CD14-positive monocyte (primary cell): ENCODE measurements at regions not wholly inside any gene's neighbourhood (a gene's known extent, or its start where the extent isn't known, plus 50 kb on each side); places are given as distances from the start of the nearest gene placed in this dataset.

ENCODE experiments used
- DNase-seq, 3 donors: peaks; one replicate each; pipeline ENCODE4 v3.0.0-alpha.2; 2011 to 2022
- H2AFZ ChIP-seq: 2 replicates; pipeline ENCODE4 v1.6.0; 2012; ENCODE audit warnings: mild to moderate bottlenecking, low read depth, low read length, inconsistent platforms; ENCODE audit not compliant: insufficient read depth, poor library complexity, severe bottlenecking
- H3K27ac ChIP-seq, 2 donors: 1 replicate in 1 of 2; 2 replicates in 1 of 2; pipeline ENCODE4 v1.5.1; 2012 to 2013; ENCODE audit warnings: low read length in 2 of 2, control low read depth in 1 of 2, inconsistent platforms in 1 of 2, low read depth in 1 of 2, mild to moderate bottlenecking in 1 of 2
- H3K27me3 ChIP-seq, 2 donors: one replicate each; pipeline versions ENCODE4 v1.6.0 to v1.6.1; 2011 to 2013; ENCODE audit warnings: low read length in 2 of 2; ENCODE audit not compliant: control insufficient read depth in 2 of 2, insufficient read depth in 2 of 2
- H3K36me3 ChIP-seq, 2 donors: replicated peaks in 1 of 2; 1 replicate in 1 of 2; 2 replicates in 1 of 2; pipeline versions ENCODE4 v1.5.1 to v1.6.1; 2012 to 2013; ENCODE audit warnings: low read length in 2 of 2, control low read depth in 1 of 2, inconsistent platforms in 1 of 2, mild to moderate bottlenecking in 1 of 2; ENCODE audit not compliant: insufficient read depth in 2 of 2, control insufficient read depth in 1 of 2
- H3K4me1 ChIP-seq, 2 donors: 1 replicate in 1 of 2; 2 replicates in 1 of 2; pipeline versions ENCODE4 v1.5.1 to v1.6.1; 2012 to 2013; ENCODE audit warnings: low read length in 2 of 2, control low read depth in 1 of 2, inconsistent platforms in 1 of 2, mild to moderate bottlenecking in 1 of 2, moderate library complexity in 1 of 2; ENCODE audit not compliant: insufficient read depth in 2 of 2, control insufficient read depth in 1 of 2
- H3K4me2 ChIP-seq: replicated peaks from 2 replicates; pipeline ENCODE3; 2012; ENCODE audit warnings: low read length, moderate library complexity, mild to moderate bottlenecking; ENCODE audit not compliant: poor library complexity, severe bottlenecking; ENCODE audit errors: extremely low read depth
- H3K4me3 ChIP-seq, 3 experiments: fragments of 200-600 bp in 1 of 3; sonication (generic) in 1 of 3; replicated peaks in 1 of 3; 1 replicate in 2 of 3; 2 replicates in 1 of 3; pipeline ENCODE4 v1.5.1; 2011 to 2013; ENCODE audit warnings: low read length in 3 of 3, mild to moderate bottlenecking in 3 of 3, control low read depth in 2 of 3, low read depth in 2 of 3, inconsistent platforms in 1 of 3, moderate library complexity in 1 of 3
- H3K79me2 ChIP-seq: 2 replicates; pipeline ENCODE4 v1.6.0; 2012; ENCODE audit warnings: mild to moderate bottlenecking, control low read depth, inconsistent platforms, low read length, moderate library complexity; ENCODE audit not compliant: insufficient read depth
- H3K9ac ChIP-seq: 2 replicates; pipeline ENCODE4 v1.6.0; 2017; ENCODE audit warnings: low read length, mild to moderate bottlenecking; ENCODE audit not compliant: insufficient read depth, poor library complexity, severe bottlenecking
- H3K9me3 ChIP-seq, 2 donors: replicated peaks in 1 of 2; 1 replicate in 1 of 2; 2 replicates in 1 of 2; pipeline versions ENCODE4 v1.5.1 to v1.6.1; 2012 to 2013; ENCODE audit warnings: low read length in 2 of 2, control low read depth in 1 of 2; ENCODE audit not compliant: control insufficient read depth in 1 of 2, insufficient read depth in 1 of 2
- H4K20me1 ChIP-seq: 2 replicates; pipeline ENCODE4 v1.6.0; 2012; ENCODE audit warnings: mild to moderate bottlenecking, low read length, control low read depth, moderate library complexity; ENCODE audit not compliant: insufficient read depth
- H3K27ac Mint-ChIP-seq, 7 donors: one replicate each; pipeline ENCODE4 v1.8.0; 2020; ENCODE audit warnings: mild to moderate bottlenecking in 7 of 7, mixed read lengths in 7 of 7, moderate library complexity in 6 of 7, inconsistent platforms in 2 of 7
- H3K27me3 Mint-ChIP-seq, 3 donors: one replicate each; pipeline ENCODE4 v1.8.0; 2021 to 2022; ENCODE audit warnings: low read depth in 3 of 3, mild to moderate bottlenecking in 3 of 3, mixed read lengths in 3 of 3, moderate library complexity in 3 of 3, inconsistent platforms in 1 of 3
- H3K36me3 Mint-ChIP-seq, 2 donors: one replicate each; pipeline ENCODE4 v1.8.0; 2020; ENCODE audit warnings: mixed read lengths in 2 of 2, inconsistent platforms in 1 of 2, mild to moderate bottlenecking in 1 of 2
- H3K4me1 Mint-ChIP-seq: one replicate; pipeline ENCODE4 v1.8.0; 2020; ENCODE audit warnings: mild to moderate bottlenecking, mixed read lengths
- H3K4me3 Mint-ChIP-seq, 2 donors: one replicate each; pipeline ENCODE4 v1.8.0; 2020; ENCODE audit warnings: mild to moderate bottlenecking in 2 of 2, mixed read lengths in 2 of 2, moderate library complexity in 1 of 2
- H3K9me3 Mint-ChIP-seq, 7 donors: one replicate each; pipeline ENCODE4 v1.8.0; 2020 to 2022; ENCODE audit warnings: mixed read lengths in 7 of 7, mild to moderate bottlenecking in 6 of 7, moderate library complexity in 6 of 7, inconsistent platforms in 2 of 7
- WGBS: methylation state at CpG from one replicate; pipeline ENCODE4 v1.1.5; 2013; ENCODE audit warnings: missing lambda C conversion rate; ENCODE audit not compliant: insufficient coverage; 5-methylcytosine and 5-hydroxymethylcytosine counted together
- intact Hi-C, 2 donors: fragments of 100-400 bp; cut with micrococcal nuclease; formaldehyde crosslinking; loops; one replicate each; pipeline versions ENCODE4 v1.15.0 to v1.15.1; 2023
- TF ChIP-seq, protein P1 (sequence below): fragments of 200-600 bp; IDR thresholded peaks from one replicate; pipeline ENCODE4 v1.8.0; 2022; ENCODE audit warnings: antibody characterized with exemption, mild to moderate bottlenecking

DNA sequence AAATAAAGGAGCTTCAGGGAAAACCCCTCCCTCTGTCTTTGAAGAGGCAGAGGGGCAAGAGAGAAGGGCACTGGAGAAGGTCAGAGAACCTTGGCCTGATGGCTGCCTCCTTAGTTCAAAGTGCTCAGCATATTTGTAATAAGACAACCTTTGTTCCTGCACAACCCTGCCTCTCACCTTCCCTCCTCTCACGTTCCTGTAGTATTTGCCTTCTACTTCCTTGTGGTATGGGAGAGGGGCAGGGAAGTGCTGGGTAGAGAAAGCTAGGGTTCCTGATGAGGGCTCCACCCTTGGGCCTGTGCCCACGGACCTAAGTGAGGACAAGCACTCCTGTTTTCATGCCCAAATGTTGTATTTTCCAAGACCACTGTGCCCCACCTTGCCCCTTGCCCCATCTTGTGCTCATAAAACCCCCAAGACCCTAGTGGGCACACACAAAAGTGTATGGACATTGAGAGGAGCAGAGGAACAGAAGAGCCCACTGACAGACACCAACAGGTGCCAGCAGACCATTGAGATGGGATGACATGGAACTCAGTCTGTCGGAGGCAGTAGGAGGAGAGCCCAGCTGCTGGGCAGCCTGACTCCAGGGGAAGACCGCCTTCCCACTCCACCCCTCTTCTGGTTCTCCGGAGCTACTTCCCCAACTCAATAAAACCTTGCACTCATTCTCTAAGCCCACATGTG lies 261.5 kb upstream of the CCDC196 start:
- Histone ChIP-seq H4K20me1 (no peaks in the 10 kb centered on the region), H3K4me3 (no peak overlapping the region), H2AFZ (no peak overlapping the region), H3K4me1 (no peaks in the 10 kb centered on the region), H3K9ac (no peak overlapping the region), H3K9me3 (peaks cover 0 to under 1% of the 10 kb centered on the region in 2 donors), H3K79me2 (no peaks in the 10 kb centered on the region), H3K4me2 (no peak overlapping the region), H3K36me3 (no peaks in the 10 kb centered on the region), H3K27ac (no peak overlapping the region), H3K27me3 (no peaks in the 10 kb centered on the region)
- DNase-seq, result no peak
- 100% methylated on average over 1 of the region's 5 CpGs for WGBS
- no peaks in the 10 kb centered on the region for H3K27me3 Mint-ChIP-seq
- TF ChIP-seq, protein P1, sequence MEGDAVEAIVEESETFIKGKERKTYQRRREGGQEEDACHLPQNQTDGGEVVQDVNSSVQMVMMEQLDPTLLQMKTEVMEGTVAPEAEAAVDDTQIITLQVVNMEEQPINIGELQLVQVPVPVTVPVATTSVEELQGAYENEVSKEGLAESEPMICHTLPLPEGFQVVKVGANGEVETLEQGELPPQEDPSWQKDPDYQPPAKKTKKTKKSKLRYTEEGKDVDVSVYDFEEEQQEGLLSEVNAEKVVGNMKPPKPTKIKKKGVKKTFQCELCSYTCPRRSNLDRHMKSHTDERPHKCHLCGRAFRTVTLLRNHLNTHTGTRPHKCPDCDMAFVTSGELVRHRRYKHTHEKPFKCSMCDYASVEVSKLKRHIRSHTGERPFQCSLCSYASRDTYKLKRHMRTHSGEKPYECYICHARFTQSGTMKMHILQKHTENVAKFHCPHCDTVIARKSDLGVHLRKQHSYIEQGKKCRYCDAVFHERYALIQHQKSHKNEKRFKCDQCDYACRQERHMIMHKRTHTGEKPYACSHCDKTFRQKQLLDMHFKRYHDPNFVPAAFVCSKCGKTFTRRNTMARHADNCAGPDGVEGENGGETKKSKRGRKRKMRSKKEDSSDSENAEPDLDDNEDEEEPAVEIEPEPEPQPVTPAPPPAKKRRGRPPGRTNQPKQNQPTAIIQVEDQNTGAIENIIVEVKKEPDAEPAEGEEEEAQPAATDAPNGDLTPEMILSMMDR, result no peak
- peaks cover 5 to 22% (median 9%) of the 10 kb centered on the region in 7 donors for H3K9me3 Mint-ChIP-seq
- intact Hi-C loops, result no loop called here
- H3K27ac Mint-ChIP-seq, result no peak overlapping the region
- H3K4me1 Mint-ChIP-seq, result no peaks in the 10 kb centered on the region
- no peak overlapping the region for H3K4me3 Mint-ChIP-seq
- no peaks in the 10 kb centered on the region for H3K36me3 Mint-ChIP-seq

DNA sequence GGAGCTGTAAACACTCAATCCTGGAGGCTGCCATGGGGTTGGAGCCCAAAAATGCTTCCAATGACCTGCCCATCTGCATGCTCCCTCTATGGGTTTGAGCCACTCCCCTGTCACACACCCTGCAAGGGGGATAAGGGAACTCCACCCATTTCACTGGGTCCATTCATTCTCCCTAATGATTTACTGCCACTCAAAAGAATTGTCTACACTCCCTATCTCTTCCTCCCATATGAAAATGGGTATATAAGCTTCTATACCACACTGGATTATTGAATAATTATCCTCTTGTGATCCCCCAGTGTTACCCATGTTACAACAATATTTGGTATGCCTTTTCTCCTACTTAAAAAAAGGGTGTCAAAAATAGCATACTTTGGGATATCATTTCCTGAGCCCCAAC lies 260.8 kb upstream of the CCDC196 start:
- TF ChIP-seq, protein P1, result no peak
- Histone ChIP-seq H3K27ac (no peak overlapping the region), H3K27me3 (no peaks in the 10 kb centered on the region), H3K79me2 (no peaks in the 10 kb centered on the region), H4K20me1 (no peaks in the 10 kb centered on the region), H3K4me2 (no peak overlapping the region), H3K9ac (no peak overlapping the region), H3K36me3 (no peaks in the 10 kb centered on the region), H3K4me3 (no peak overlapping the region), H3K9me3 (no peaks in the 10 kb centered on the region), H2AFZ (no peak overlapping the region), H3K4me1 (no peaks in the 10 kb centered on the region)
- Mint-ChIP-seq H3K4me1 (no peaks in the 10 kb centered on the region), H3K36me3 (no peaks in the 10 kb centered on the region), H3K27ac (no peak overlapping the region), H3K9me3 (peaks cover 8 to 22% (median 9%) of the 10 kb centered on the region in 7 donors), H3K4me3 (no peak overlapping the region), H3K27me3 (no peaks in the 10 kb centered on the region)
- intact Hi-C loops, result no loop called here
- DNase-seq, result no peak
